HG03575 (cell line): ENCODE measurements at regions not wholly inside any gene's neighbourhood (a gene's known extent, or its start where the extent isn't known, plus 50 kb on each side); places are given as distances from the start of the nearest gene placed in this dataset.

Source experiments
- ATAC-seq: cut with Tn5 transposase; IDR thresholded peaks from one replicate; pipeline ENCODE4 v1.9.1; 2021; ENCODE audit not compliant: unreplicated experiment, insufficient number of reproducible peaks, low FRiP score; ENCODE audit errors: extremely low read depth

DNA sequence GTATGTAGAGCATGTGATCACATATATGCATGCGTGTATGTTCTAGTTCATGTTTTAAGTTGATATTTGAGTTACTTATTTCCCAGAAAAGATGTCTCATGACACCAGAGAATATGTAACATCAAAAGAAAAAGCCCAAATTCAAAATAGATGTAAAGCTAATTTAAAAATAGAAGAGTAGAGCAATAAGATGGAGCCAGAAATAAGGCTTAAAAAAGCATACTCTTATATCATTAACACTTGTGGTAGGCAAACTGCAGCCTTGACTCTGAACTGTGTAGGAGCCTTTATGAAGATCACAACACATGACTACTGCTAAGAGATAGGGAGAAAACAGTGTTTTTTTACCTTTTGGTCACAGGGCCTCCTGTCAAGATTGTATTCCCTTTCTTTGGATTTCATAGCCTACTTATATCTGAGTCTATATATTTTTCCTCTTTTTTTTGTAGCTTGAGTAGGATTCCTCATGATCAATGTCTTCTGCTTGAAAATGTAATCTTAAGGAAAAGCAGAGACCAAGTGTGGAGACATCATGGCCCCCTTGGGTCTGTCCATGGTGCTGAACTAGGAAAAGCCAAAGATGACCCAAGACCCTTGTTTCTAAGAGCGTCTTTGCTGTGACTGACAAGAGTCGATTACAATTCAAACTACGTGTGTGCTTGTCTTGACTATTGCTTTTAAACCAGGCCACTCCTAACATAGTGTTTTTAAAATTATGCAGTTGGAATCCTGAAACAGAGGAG is 390.4 kb downstream of the SHISA9 start:
- ATAC-seq = no peak

GRCh38 chr16:13296206-13296605 is 394.8 kb downstream of the SHISA9 start:
- ATAC-seq = no peak

- ATAC-seq = no peak
These were observed 397.3 kb downstream of the SHISA9 start for GRCh38 chr16:13298666-13299065.

DNA sequence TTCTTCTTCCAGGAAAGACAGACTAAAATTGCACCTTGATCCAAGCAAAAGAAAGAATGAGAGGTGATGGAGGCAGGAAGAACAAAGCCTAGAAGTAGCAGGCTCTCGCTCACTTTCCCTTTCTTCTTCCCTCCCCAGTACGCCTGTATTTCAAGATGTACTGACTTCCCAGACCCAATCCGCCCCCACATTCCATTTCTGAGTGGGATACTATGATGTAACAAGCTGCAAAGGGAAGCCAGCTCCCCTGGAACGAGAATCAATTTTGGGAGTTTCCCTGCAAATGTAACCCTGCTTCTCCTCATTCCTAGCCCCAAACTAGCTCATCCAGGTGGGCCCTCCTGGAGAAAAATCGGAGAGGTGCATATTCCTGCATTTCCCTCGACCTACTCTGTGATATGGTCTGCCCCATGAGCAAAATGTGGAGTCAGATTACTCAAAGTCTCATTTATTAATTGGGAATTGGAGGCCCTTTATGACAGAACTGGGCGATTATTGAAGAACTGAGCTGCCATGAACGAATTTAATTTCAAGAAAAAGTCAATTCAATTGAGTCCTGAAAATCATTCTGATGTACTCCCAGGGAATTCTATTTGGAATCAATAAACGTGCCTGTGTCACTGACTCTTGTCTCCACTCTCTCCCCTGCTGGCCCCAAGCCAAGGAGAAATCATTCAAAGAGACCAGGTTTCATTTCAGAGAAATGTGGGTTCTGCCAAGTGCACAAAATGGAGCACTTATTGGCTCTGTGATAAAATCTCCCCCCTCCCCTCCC is 398.9 kb downstream of the SHISA9 start:
- no peak for ATAC-seq

GRCh38 chr16:13305019-13305755 is 403.8 kb downstream of the SHISA9 start:
- ATAC-seq = no peak

DNA sequence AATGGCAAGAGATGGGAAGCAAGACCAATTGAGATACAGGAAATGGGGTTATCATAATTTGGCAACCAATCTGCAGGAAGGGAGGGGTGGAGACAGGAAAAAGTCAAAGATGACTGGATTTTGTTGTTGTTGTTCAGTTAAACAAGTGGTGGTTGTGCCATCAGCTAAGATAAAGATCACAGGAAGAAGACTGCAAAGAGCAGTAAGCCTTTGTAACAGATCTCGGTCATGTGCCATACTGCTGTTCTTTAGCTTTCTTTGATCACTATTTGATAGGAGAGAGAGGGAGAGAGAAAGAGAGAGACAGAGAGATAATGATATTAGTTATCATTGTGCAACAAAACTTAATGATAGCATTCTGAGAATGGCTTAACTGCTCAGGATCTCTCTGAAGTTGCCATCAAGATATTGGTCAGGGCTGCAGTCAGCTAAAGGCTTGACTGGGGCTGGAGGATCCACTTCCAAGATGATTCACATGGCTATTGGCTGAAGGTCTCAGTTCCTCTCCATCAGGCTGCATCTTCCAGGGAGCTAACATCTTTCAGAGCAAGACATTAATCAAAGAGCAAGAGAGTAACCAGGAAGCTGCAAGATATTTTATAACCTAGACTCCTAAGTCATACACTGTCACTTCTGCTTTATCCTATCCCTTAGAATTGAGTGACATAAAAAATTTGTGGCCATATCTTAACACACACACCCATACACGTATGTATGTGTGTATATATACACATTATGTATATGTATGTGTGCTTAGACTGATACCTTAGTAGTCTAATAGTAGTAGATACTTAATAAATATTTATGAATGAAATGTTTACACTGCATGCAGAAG is 405.0 kb downstream of the SHISA9 start:
- no peak for ATAC-seq

GRCh38 chr16:13307255-13307654 is 405.9 kb downstream of the SHISA9 start:
- no peak for ATAC-seq

DNA sequence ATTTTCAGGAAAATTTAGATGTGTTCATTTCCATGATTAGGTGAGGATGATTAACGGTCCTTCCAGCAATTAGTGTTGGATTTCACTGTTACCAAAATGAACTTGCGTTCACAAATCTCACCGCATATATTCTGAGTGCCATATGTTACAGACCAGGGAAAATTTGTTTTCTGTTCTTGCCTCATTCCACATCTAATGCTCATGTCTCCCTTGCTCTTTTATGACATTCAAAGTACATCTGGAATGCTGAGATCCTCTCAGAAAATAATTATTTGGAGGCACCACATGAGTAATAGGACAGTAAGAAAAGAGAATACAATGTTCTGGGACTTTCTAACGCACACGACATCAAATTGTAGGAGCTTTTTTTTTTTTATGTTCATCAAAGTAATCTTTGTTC is 406.5 kb downstream of the SHISA9 start:
- ATAC-seq = no peak

DNA sequence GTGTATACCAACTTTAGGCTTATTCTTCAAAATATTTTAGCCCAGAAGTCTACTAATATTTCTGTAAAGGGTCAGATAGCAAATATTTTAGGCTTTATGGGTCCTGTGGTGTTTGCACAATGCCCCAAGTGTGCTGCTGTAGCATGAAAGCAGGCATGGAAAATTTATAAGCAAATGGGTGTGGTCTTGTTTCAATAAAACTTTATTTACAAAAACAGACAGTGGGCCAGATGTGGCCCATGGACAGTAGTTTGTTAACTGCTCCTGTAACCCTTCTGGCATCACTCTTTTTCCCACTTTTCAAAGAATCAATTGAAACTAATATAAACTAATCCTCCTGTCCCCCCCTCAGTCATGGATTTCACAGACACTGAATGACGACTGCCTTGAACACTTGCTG is 410.7 kb downstream of the SHISA9 start:
- ATAC-seq = no peak

DNA sequence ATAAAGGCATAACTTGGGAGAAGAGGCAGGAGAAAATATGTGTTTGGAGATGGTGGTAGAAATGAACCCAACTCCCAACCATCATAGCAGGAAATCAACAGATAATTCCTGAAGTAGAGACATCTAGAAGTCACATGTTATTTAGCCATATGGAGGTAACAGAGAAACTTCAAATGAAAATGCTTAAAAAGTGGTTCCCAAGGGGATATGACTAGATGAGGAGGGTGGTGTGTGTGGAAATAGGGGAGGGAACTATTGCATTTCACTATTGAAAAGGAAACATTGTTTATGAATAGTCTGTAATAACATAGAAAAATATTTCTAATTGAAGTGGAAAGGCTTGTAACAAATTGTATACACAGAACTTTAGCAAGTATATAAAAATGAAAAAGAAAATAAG is 412.0 kb downstream of the SHISA9 start:
- ATAC-seq = no peak

GRCh38 chr16:13314633-13315032 is 413.2 kb downstream of the SHISA9 start:
- no peak for ATAC-seq

- ATAC-seq = no peak
These were observed 414.4 kb downstream of the SHISA9 start for GRCh38 chr16:13315642-13316427.

- ATAC-seq = no peak
These were observed 420.9 kb downstream of the SHISA9 start for GRCh38 chr16:13322336-13322735.

GRCh38 chr16:13324851-13325250 is 423.5 kb downstream of the SHISA9 start:
- no peak for ATAC-seq

DNA sequence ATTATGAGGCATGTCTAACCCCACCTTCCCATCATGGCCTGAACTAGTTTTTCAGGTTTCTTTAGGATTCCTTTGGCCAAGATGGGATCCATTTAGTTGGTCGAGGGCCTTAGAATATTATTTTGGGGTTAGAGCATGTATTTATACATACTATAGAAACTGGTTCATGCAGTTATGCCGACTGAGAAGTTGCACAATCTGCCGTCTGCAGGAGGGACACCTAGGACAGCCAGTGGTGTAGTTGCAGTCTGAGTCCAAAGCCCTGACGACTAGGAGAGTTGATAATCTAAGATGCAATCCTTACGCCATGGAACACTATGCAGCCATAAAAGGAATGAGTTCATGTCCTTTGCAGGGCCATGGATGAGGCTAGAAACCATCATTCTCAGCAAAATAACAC is 424.0 kb downstream of the SHISA9 start:
- no peak for ATAC-seq

DNA sequence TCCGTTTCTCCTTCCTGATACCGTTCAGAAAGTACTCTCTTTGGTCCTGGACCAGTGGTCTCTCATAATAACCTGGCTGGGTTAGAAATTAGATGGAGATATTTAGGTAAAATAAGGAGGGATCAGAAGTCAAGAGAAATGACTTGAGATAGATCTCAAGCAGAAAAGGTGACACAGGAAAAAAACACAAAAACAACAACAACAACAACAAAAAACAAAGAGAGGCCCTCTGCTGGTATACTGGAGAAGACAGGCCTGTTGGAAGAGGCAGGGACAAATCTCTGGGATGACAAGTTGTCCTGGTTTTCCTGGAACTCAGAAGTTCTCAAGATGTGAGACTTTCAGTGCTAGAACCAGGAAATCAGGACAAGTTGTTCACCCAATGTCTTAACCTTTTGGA is 430.5 kb downstream of the SHISA9 start:
- no peak for ATAC-seq

DNA sequence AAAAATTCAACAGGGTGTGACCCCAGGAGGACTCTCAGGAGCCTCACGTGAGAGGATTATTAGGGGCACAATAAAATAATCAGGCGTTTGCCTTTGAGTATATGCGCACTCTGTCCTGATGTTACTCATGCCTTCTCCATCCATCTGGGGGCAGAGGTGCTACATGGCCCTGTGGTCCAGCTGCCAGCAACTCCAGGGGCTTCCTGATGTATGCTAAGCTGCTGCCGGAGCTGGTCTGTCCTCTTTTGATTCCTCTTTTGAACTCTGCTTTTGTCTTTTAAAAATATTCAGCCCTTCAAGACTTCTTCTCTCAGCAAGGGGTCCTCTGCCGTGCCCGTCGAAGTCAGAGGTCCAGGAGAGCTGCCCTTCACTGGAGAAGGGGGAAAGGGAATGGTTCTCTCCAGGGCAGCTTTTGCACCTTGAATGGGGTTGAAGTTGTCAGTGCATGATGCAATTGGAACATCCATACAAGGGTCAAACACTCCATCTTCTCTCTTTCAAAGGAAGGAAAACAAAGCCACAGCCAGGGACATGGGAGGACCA is 431.4 kb downstream of the SHISA9 start:
- ATAC-seq = no peak

GRCh38 chr16:13333336-13333735 is 431.9 kb downstream of the SHISA9 start:
- ATAC-seq = no peak
